ENCODE measurements at regions not wholly inside any gene's neighbourhood (a gene's known extent, or its start where the extent isn't known, plus 50 kb on each side); places are given as distances from the start of the nearest gene placed in this dataset.

DNA sequence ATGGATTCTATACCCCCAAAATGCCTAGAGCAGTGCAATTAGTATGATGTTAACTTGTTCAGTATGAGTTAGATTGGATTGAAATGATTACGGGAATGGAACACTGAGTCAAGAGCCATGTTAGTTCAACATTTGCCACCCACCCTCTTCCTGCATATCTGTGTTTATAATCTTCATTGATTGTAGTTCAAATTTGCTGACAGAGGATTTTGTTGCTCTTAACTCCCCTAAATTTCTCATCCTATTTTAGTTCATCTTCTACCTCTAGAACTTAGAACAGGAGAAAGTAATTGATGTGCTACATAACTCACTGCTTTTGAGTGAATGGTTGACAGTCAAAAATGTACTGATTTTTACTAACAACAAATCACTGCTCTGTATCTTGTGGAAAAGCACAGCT lies 673.5 kb upstream of the NRXN1 start:
- TF ChIP-seq POLR2A (IDR thresholded peaks at IDR 0.05), result no peak
- no peak for TF ChIP-seq CTCF (IDR thresholded peaks at IDR 0.05)
